OCI-LY1 (cell line): ENCODE measurements at regions not wholly inside any gene's neighbourhood (a gene's known extent, or its start where the extent isn't known, plus 50 kb on each side); places are given as distances from the start of the nearest gene placed in this dataset.

Experiments used
- CTCF ChIP-seq: fragments of 200-600 bp; sonication (generic), shearing (Covaris generic); IDR thresholded peaks from 2 replicates; pipeline ENCODE4 v1.5.1; 2017; ENCODE audit warnings: mild to moderate bottlenecking, antibody characterized with exemption, low read length, moderate library complexity, mixed read lengths
- EZH2 ChIP-seq: fragments of 200-600 bp; sonication (generic), shearing (Covaris generic); IDR thresholded peaks from 2 replicates; pipeline ENCODE4 v1.8.0; 2017; ENCODE audit warnings: borderline replicate concordance, mixed run types, mild to moderate bottlenecking, antibody characterized with exemption, low read length, moderate library complexity, mixed read lengths

- TF ChIP-seq CTCF (no peak), EZH2 (no peak)
Measured at GRCh38 chr4:111441687-111442086, 703.6 kb upstream of the FAM241A start.
